ENCODE measurements at regions not wholly inside any gene's neighbourhood (a gene's known extent, or its start where the extent isn't known, plus 50 kb on each side); places are given as distances from the start of the nearest gene placed in this dataset.

DNA sequence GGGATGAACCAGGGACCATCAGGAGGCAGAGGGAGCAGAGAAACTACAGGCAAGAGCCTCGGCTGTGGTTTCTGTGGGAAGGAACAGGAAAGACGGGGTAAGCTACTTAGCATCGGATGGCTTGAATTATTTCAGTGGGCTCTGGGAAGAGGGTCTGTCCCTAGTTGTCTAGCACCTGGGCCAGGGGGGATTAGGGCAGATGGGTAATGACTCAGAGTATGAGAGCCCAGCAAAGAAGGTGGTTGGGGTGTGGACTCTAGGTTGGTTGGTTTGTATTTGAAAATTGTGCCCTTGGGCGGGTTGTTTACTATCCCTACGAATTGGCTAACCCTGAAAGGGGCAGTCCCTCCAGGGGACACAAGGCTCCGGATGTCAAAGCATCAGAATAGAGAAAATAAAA, 148.5 kb upstream of the TAB2 start:
- TF ChIP-seq, protein P1, sequence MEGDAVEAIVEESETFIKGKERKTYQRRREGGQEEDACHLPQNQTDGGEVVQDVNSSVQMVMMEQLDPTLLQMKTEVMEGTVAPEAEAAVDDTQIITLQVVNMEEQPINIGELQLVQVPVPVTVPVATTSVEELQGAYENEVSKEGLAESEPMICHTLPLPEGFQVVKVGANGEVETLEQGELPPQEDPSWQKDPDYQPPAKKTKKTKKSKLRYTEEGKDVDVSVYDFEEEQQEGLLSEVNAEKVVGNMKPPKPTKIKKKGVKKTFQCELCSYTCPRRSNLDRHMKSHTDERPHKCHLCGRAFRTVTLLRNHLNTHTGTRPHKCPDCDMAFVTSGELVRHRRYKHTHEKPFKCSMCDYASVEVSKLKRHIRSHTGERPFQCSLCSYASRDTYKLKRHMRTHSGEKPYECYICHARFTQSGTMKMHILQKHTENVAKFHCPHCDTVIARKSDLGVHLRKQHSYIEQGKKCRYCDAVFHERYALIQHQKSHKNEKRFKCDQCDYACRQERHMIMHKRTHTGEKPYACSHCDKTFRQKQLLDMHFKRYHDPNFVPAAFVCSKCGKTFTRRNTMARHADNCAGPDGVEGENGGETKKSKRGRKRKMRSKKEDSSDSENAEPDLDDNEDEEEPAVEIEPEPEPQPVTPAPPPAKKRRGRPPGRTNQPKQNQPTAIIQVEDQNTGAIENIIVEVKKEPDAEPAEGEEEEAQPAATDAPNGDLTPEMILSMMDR (IDR thresholded peaks at IDR 0.05) = no peak
- no peak for TF ChIP-seq POLR2A (IDR thresholded peaks at IDR 0.05)

All from sigmoid colon (tissue), 3 donors.